ENCODE measurements at regions not wholly inside any gene's neighbourhood (a gene's known extent, or its start where the extent isn't known, plus 50 kb on each side); places are given as distances from the start of the nearest gene placed in this dataset.
"Not testable (repeated sequence)": the region's sequence is repeated elsewhere in the genome, so short reads cannot be mapped to it uniquely, and the experiment has no call there.

GRCh38 chr3:101970905-101971304 is 121.6 kb downstream of the NFKBIZ start:
- H3K4me1 ChIP-seq (ENCODE audit: insufficient read depth, low read length, poor library complexity, severe bottlenecking): no peaks in the 10 kb centered on the region
- no peaks in the 10 kb centered on the region for H3K27me3 ChIP-seq (replicated peaks; ENCODE audit: insufficient read depth, low read depth, low read length, poor library complexity)
- H3K36me3 ChIP-seq (ENCODE audit: insufficient read depth, low read length, poor library complexity, severe bottlenecking): no peaks in the 10 kb centered on the region
- ChIA-PET CTCF (interaction anchor here (0.6 kb wide), 1 partner anchor 103 kb away, joined by 4 read pairs; no protein-coding TSS in a partner anchor), POLR2A (ENCODE audit: low non-redundant PET) (no interaction called here)
- intact Hi-C loops (cut with micrococcal nuclease; ENCODE audit: unreplicated experiment): no loop called here
- H3K4me3 ChIP-seq (ENCODE audit: low read depth, low read length, poor library complexity, severe bottlenecking): no peak overlapping the region
- no TSS peak for BruUV-seq (replicated peaks)
- H3K27ac ChIP-seq (ENCODE audit: low read depth, low read length, poor library complexity, severe bottlenecking): no peak overlapping the region
- TF ChIP-seq EZH2 (IDR thresholded peaks at IDR 0.05; ENCODE audit: borderline replicate concordance, low read depth, low read length, poor library complexity, severe bottlenecking): no peak
- H3K9me3 ChIP-seq (ENCODE audit: low read depth, low read length, poor library complexity, severe bottlenecking): no peaks in the 10 kb centered on the region
- DNase-seq (ENCODE audit: low spot score): no peak

- Histone ChIP-seq H3K9me3 (ENCODE audit: low read depth, low read length, poor library complexity, severe bottlenecking) (no peaks in the 10 kb centered on the region), H3K36me3 (ENCODE audit: insufficient read depth, low read length, poor library complexity, severe bottlenecking) (no peaks in the 10 kb centered on the region), H3K27me3 (replicated peaks; ENCODE audit: insufficient read depth, low read depth, low read length, poor library complexity) (no peaks in the 10 kb centered on the region), H3K4me1 (ENCODE audit: insufficient read depth, low read length, poor library complexity, severe bottlenecking) (peaks cover under 1% of the 10 kb centered on the region), H3K27ac (ENCODE audit: low read depth, low read length, poor library complexity, severe bottlenecking) (no peak overlapping the region), H3K4me3 (ENCODE audit: low read depth, low read length, poor library complexity, severe bottlenecking) (no peak overlapping the region)
- ChIA-PET CTCF (no interaction called here), POLR2A (ENCODE audit: low non-redundant PET) (interaction anchor here (0.6 kb wide), 1 partner anchor 10 kb away, joined by 3 read pairs; no protein-coding TSS in a partner anchor)
- BruUV-seq (replicated peaks): no TSS peak
- TF ChIP-seq EZH2 (IDR thresholded peaks at IDR 0.05; ENCODE audit: borderline replicate concordance, low read depth, low read length, poor library complexity, severe bottlenecking) (no peak), CTCF (conservative IDR thresholded peaks at IDR 0.05; ENCODE audit: low read depth, low read length) (no peak)
- intact Hi-C loops (cut with micrococcal nuclease; ENCODE audit: unreplicated experiment): no loop called here
- DNase-seq (ENCODE audit: low spot score): no peak
Measured at GRCh38 chr3:101972430-101973162, 123.3 kb downstream of the NFKBIZ start.

- TF ChIP-seq EZH2 (IDR thresholded peaks at IDR 0.05; ENCODE audit: borderline replicate concordance, low read depth, low read length, poor library complexity, severe bottlenecking): no peak
- no peak for TF ChIP-seq CTCF (conservative IDR thresholded peaks at IDR 0.05; ENCODE audit: low read depth, low read length)
- Histone ChIP-seq H3K27ac (ENCODE audit: low read depth, low read length, poor library complexity, severe bottlenecking) (no peak overlapping the region), H3K9me3 (ENCODE audit: low read depth, low read length, poor library complexity, severe bottlenecking) (no peaks in the 10 kb centered on the region), H3K4me3 (ENCODE audit: low read depth, low read length, poor library complexity, severe bottlenecking) (no peak overlapping the region), H3K27me3 (replicated peaks; ENCODE audit: insufficient read depth, low read depth, low read length, poor library complexity) (no peaks in the 10 kb centered on the region), H3K4me1 (ENCODE audit: insufficient read depth, low read length, poor library complexity, severe bottlenecking) (peaks cover 6% of the 10 kb centered on the region), H3K36me3 (ENCODE audit: insufficient read depth, low read length, poor library complexity, severe bottlenecking) (no peaks in the 10 kb centered on the region)
- ChIA-PET POLR2A (ENCODE audit: low non-redundant PET) (no interaction called here), CTCF (no interaction called here)
- intact Hi-C loops (cut with micrococcal nuclease; ENCODE audit: unreplicated experiment): no loop called here
- no peak for DNase-seq (ENCODE audit: low spot score)
- BruUV-seq (replicated peaks): no TSS peak
Measured at GRCh38 chr3:101973163-101973505, 123.8 kb downstream of the NFKBIZ start.

GRCh38 chr3:101975415-101975814 is 126.1 kb downstream of the NFKBIZ start:
- H3K9me3 ChIP-seq (ENCODE audit: low read depth, low read length, poor library complexity, severe bottlenecking); H3K27ac ChIP-seq (ENCODE audit: low read depth, low read length, poor library complexity, severe bottlenecking); CTCF ChIA-PET; H3K4me3 ChIP-seq (ENCODE audit: low read depth, low read length, poor library complexity, severe bottlenecking); H3K36me3 ChIP-seq (ENCODE audit: insufficient read depth, low read length, poor library complexity, severe bottlenecking); intact Hi-C loops (cut with micrococcal nuclease; ENCODE audit: unreplicated experiment); BruUV-seq (replicated peaks); POLR2A ChIA-PET (ENCODE audit: low non-redundant PET); DNase-seq (ENCODE audit: low spot score); H3K27me3 ChIP-seq (replicated peaks; ENCODE audit: insufficient read depth, low read depth, low read length, poor library complexity): not testable (repeated sequence)
- peaks cover 17% of the 10 kb centered on the region for H3K4me1 ChIP-seq (ENCODE audit: insufficient read depth, low read length, poor library complexity, severe bottlenecking)

Data from A673 (cell line).